ENCODE measurements at regions not wholly inside any gene's neighbourhood (a gene's known extent, or its start where the extent isn't known, plus 50 kb on each side); places are given as distances from the start of the nearest gene placed in this dataset.
"Not testable (repeated sequence)": the region's sequence is repeated elsewhere in the genome, so short reads cannot be mapped to it uniquely, and the experiment has no call there.

DNA sequence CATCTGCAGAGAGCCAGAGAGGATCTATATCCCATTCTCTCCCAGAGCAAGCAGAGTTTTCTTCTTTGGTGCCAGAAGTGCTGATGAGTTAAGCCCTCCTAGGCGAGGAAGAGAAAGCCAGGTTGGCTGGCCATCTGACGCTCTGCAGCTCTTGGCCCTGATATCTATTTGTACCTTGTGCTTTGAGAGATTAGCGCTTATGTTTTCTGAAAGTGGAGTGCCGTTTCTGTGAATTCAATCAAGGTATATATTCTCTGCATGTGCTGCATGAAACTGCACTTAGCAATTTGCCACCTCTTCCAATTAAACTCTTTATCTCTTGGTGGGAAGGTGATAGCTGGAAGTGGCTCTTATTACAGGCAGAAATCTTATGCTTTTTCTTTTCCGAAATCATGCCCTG, 177.5 kb downstream of the LPIN1 start:
- no peak for DNase-seq

DNA sequence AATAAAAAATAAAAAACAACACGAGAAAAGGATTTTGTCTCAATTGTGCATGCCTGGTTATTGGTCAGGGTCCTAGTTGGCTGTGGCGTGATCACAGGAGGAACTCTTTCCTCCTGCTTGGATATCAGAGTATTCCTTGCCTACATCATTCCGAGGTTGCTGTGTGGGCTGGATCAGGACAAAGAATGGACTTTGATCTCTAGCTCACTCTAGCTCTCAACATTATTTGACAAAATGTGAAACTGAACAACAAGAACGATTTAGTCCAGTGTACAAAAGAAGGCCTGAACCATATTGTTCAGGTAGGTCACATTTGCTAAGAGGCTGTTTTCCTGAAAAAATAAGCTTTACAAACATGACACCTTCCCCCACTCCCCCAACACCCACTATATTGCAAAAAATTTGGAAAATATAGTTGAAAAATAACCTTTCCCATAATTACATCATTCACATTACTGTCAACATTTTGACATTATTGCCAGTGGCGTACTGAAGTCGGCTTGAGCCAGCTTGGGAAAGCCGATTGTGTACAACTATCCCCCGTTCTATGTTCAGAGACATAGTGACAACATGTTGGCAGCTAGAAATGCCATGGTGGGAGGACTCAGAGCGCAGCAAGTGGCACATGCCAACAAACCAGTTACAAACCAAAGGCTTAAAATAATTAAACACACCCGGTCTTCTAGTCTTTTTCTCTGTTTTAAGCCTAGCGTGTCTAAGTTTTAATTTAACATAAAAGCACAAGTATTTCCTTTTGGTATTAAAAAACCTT, 179.0 kb downstream of the LPIN1 start:
- DNase-seq, result no peak

DNA sequence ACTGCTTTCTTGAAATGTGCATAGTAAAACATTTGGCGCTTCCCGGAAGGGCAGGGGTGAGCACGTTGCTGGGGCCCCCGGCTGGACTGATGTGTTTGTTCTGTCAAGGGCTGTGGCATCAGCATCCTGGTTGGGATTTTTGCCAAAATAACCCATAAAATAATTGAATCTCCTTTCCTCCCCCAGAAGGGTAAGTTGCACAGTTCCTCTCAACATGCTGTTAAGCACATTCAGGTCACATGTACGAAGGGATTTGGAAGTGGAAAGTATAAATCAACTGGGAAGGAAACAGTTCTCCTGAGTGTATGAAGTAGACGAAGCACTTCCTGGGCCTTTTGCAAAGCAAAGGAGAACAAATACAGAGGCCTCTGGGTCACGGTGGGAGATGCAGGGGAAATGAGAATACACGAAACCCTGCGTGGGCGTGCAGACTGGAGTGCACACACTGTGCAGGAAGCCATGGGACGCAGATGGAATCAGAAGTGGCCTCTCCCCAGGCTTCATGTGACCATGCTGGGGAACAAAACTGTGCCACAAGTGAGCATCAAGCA, 183.9 kb downstream of the LPIN1 start:
- DNase-seq, result peak; percentile 39

DNA sequence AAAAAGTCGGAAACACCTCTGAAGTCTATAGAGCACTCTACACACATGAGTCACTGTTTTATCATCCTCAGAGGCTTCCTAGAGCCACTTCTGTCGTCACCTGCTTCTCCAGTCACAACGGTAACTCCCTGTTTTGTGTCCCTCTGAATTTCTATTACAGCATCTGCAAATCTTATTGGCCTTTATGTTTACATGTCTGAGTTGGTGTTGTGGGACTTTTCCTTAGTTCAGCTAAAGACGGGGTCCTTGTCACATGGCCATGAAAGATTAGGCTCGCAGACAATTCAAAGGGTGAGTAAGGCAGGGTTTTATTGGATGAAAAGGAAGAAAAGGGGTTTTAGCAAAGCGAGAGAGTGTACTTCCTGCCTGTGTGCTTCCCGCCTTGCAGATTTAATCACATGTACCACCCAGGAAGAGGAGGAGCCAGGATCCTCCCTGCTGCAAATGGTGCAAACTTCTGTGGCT, 185.6 kb downstream of the LPIN1 start:
- no peak for DNase-seq

DNA sequence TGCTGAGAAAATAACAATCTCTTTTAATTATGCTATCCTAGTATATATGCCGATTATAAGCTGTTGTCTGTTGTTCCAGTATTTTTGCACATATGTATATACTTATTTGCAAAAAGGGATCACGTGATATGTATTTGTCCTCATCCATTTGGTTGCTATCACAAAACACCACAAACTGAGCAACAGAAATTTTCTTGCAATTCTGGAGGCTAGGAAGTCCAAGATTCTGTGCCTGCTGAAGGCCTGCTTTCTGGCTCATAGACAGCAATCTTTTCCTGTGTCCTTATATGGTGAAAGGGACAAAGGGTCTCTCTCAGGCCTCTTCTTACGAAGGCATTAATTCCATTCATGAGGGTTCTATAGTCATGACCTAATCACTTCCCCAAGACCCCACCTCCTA, 186.5 kb downstream of the LPIN1 start:
- DNase-seq, result no peak

DNA sequence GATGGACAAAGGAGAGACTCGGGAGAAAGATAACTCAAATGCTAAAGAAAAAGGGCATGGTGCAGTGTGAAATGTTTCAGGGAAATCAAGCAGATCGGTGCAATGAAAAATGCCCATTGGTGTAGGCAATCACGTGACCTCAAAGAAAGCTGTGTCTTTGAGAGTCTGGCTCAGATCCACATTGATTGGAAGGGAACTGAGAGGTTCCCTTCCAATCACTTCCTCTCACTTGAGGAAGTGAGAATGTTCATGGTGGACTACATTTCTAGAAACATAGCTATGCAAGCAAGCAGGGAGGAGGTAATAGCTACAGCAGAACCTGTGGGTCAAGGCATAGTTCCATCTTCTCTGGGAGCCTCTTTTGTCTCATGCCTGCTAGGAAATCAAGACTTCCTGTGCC, 187.4 kb downstream of the LPIN1 start:
- no peak for DNase-seq

DNA sequence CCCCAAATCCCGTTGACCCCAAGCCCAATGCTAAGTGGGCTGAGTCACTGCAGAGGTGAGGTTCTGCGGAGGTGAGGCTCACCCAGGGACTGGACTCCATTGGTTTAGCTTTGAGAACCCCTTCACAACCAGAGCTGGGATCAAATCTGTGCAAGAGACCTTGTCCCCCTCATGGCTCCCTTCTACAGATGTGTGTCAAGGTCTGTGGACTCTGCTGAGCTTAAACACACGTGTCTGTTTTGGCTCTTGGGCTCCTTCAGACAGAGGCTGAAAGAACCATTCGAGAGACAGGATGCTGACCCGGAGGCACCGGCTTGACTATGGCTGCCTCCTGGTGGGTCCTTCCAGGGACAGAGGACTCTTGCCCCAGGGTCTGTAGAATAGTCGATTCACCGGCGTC, 190.3 kb downstream of the LPIN1 start:
- DNase-seq, result no peak

DNA sequence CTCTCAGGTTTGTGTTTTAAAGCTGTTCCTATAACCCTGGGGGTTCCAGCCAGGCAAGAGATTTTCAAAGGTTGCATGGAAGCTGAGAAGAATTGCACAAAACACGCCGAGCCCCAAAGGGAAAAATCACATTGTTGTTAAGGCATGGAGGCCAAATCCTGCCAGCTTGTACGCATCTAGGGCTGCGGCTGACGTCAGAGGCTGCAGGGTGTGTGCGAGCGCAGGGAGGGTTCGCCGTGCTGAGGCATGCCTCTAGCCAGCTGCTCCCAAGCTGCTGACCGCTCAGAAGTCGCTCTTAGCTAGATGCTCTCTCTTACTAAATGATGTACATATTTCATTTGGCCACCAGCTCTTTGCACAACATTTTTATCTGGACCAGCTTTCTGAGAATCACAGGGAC, 191.8 kb downstream of the LPIN1 start:
- no peak for DNase-seq

DNA sequence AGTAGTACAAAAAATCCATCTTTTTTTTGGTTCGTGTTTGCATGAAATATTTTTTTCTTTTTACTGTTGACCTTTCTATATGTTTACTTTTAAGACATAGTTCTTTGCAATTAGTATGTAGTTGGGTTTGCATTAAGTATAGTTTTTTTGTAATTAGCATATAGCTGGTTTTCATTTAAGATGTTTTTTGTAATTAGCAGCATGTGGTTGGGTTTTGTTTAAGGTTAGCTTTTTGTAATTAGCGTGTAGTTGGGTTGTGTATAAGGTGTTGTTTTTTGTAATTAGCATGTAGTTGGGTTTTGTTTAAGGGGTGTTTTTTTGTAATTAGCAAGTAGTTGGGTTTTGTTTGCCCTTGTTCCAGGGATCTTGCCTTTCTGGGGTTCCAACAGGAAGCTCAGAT, 193.1 kb downstream of the LPIN1 start:
- no peak for DNase-seq

DNA sequence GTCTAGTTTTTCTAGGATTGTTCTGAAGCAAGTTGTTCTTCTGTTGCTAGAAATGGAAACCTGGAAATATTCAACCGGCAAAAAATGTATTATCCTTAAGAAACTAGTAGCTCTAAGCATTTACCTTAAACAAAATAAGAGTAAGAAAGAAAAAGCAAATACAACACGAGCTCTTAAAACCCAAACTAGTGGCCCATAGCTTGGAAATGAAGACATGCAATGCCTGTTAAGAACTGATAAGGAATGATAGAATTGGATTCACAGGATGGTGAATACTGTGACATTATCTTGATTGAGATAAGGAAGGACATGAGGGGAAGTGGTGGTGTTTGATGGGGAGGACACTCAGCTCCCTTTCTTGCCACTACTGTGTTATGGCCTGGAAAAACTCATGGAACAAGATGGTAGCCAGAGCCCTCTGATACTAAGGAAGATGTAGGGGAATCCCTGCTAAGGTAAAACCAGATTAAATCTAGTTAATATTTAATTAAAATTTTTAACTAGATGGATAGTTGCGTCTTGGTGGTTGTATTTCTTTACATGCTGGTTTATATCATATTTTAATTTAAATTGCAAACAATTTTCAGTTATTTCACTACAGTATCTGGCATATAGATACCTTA, 193.8 kb downstream of the LPIN1 start:
- DNase-seq, result no peak

DNA sequence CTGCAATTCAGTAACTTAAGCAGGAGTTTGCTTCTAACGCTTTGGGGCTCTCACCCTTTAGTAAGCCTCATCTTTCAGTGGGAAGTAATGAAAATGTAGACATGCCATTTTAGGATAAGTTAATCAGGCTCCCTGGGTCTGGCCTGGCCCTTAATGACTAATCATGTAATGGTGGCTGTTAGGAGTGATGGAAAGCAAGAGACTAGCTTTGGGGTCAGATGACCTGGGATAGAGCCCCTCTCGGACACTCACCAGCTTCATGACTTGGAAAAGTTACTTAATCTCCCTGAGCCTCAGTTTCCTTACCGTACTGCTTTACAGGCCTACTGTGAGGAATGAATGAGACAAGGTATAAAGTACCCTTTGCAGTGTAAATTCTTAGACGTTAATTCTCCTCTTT, 194.4 kb downstream of the LPIN1 start:
- no peak for DNase-seq

DNA sequence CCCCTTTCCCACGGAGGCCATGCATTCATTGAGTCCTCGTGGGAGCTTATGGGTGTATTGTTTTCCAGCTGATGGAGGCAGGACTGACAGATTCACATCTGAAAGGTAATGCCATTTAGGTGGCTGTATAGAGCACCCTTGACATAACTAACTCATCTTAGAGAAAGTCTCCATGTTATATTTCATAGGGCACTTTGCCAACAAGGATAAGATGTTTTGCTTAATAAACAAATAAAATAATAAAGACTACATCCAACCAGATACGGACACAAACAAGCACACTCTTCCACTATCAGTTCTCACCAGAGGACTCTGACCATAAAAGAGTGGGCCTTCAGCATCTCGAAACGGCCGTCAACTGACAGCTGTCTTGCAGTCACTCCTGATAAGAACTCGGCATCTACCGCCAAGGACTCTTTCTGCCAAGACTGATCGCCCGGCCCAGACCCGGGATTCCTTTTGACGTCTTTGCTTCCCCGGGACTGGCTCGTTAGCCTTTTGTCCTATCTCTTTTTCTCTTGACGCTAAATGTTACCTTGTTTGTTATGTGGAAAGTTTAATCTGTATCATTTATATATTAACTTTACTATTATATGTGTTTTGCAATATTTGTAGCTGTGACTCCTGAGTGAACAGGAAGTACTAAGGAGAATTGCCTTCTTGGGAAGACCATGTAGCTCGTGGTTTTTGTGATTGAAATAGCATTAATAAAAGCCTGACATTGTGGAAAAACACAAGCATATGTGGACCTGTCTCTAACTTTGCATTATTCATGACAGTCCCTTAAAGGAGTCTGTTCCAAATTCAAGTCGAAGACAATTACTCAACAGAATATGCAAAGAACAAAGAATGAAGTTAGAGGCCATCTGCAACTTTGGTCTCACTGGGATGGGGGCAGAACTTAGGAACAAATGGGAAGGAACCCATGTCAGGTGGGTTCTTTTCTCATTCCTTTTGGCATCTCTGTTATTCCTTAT, 195.1 kb downstream of the LPIN1 start:
- no peak for DNase-seq

DNA sequence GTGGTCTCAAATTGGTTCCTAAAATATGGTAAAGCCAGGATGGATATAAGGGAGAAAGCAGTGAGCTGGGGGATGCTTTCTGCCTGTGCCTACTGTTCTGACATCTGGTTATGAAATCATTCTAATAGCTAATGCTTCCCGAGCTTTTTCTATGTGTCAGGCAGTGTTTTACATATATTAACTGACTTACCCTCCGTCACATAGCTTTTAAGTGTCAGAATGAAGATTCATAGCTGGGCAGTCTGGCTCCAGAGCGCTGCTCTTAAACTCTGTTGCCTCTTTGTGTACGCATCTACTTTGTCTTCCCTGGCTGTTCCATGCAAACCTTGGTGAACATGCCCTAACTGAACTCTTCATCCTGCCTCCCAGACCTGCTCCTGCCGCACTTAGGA, 195.7 kb downstream of the LPIN1 start:
- no peak for DNase-seq

DNA sequence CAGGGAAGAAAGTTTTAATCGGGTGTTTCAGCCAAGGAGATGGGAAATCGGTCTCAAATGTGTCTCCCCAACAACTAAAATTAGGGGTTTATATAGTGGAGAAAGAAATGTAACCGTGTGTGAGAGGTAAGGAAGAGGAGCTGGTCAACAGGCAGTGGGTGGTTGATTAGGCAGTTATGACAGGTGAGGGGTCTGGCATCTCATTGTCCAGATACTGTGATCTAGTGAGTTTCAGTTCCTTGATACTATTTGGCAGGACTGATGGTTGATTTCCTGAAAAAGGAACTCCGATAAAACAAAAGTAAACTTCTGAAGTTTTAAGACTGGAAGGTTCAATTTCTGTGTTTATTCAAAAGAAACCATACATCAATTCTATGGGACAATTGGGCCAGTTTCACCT, 197.9 kb downstream of the LPIN1 start:
- DNase-seq, result no peak

DNA sequence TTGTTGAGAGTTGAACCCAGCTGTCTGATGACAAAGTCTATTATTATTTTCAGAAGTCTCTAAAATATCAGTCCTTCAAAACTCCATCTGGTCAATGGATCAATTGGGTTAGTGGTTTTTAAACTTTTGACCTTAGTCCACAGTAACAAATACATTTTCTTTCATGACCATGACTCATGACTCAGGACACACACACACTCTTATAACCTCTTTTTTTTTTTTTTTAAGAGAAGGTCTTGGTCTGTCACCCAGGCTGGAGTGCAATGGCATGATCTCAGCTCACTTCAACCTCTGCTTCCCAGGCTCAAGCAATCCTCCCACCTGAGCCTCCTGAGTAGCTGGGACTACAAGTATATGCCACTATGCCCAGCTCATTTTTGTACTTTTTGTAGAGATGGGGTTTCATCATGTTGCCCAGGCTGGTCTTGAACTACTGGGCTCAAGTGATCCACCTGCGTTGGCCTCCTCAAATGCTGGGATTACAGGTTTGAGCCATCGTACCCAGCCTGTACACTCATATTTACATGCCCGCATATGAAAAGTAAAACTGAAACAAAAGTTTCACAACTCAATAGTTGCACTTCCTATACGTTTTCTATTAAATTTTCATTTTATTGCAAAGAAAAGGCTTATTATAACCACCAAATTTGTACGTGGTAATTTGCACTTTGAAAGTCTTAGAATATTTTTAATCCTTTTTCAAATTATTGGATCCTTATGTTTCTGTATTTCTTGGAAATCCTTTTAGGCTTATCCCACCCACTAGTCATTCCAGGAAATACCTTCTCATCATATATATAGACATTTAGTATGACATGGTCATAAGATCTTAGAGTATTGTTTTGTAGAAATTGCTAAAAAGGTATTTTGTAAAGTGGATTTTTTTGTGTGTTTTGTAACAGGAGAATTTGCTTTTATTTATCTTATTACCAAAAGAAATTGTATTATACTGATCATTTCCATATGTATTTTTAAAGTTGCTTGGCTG, 199.0 kb downstream of the LPIN1 start:
- DNase-seq, result no peak

DNA sequence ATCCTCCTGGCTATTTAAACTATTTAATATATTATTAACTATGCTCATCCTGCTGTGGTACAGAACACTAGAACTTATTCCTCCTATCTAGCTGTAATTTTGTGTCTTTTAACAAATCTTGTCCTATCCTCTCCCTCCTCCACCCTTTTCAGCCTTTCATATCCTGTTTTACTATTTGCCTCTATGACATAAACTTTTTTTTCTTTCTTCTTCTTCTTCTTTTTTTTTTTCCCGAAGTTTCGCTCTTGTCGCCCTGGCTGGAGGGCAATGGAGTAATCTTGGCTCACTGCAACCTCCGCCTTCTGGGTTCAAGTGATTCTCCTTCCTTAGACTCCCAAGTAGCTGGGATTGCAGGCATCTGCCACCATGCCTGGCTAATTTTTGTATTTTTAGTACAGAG, 201.5 kb downstream of the LPIN1 start:
- DNase-seq, result no peak

DNA sequence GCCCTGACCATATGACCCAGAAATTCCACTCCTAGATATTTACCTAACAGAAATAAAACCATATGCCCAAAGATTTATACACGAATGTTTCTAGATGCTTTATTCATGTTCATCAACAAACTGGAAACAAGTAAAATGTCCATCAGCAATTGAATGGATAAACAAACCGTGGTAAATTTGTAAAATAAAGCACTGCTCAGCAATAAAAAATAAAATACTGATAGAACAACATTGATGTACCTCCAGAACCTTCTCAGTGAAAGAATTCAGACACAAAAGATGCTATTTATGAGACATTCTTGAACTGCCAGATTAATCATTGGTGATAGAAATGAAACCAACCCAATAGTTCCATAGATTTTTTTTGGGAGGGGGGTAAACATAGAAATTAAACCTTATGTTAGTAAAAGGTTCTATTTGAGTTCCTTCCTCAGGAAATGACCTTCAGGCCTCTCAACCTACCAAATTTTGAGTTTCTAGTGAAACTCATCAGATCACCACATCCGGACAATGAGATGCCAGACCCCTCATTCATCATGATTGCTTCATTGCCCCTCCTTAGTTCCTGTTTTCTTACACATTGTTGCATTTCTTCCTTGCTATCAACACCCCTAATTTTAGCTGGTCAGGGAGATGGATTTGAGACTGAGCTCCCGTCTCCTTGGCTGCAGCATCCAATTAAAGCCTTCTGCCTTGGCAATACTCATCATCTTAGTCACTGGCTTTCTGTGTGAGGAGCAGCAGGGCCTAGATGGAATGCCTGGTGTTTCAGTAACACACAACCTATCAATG, 203.5 kb downstream of the LPIN1 start:
- no peak for DNase-seq

DNA sequence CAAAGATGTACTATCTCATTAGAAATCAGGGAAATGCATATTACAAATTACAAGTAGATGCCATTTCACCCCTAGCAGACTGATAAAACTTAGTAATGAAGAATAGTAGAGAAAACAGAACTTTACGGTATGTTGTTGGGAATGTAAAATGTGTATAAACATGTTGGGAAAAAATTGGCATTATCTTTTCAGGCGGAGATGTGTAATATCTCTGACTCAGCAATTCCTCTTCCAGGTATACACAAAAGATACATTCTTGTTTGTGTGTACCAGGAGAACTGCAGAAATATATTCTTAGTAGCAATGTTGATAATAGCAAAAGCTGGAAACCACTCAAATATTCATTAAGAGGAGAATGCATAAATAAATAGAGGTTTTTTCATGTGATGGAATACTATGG, 204.5 kb downstream of the LPIN1 start:
- DNase-seq, result no peak

DNA sequence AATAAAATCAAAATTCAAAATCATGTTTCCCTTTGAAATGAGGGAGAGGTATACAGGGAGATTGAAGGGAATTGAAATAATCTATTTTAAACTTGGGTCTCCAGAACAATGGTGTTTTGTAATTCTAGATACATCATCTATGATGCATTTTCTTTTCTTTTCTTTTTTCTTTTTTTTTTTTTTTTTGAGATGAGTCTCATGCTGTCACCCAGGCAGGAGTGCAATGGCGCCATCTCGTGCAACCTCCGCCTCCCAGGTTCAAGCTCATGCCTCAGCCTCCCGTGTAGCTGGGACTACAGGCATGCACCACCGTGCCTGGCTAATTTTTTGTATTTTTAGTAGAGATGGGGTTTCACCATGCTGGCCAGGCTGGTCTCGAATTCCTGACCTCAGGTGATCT, 205.1 kb downstream of the LPIN1 start:
- DNase-seq, result not testable (repeated sequence)

DNA sequence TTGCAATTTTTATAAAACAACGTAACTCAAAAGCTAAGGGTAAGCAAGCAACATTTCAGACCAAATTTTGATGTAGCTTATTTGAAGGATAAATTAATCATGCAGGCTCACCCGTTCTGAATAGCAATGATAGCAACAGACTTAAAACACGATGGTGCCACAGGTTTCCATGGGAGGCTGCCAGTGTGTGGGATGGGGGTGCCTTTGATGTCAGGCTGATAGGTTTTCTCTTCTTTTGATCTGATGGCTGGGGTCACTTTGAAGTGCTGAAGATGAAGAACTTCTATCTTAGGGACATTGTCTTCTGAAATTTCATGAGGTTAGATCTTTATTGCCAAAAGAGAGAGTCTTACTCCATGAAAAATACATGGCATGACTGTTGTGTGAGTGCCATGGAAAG, 206.8 kb downstream of the LPIN1 start:
- DNase-seq, result no peak

DNA sequence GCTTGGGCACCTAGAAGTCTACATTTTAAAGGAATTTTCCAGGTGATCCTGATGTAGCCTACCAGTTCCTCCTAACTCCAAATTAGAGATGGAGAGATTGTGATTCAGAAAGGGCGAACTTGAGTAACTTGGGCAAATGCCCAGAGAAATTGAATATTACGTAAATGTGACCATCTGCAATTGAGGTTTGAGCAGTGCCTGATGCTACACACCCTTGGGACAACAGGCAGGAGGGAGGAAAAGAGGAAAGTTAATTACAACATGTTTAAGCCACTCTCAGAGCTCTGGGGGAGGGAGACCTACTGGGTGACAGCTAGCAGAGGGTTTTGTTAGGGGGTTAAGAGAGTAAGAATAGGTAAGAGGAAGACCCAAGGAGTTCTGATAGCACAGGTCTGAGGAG, 208.9 kb downstream of the LPIN1 start:
- no peak for DNase-seq

Measured in femur (tissue), 1 donor.